ENCODE measurements at regions not wholly inside any gene's neighbourhood (a gene's known extent, or its start where the extent isn't known, plus 50 kb on each side); places are given as distances from the start of the nearest gene placed in this dataset.

GRCh38 chr6:105789935-105790334 is 296.2 kb upstream of the PRDM1 start:
- no peaks in the 10 kb centered on the region for H3K36me3 ChIP-seq (ENCODE audit: low read depth, missing control alignments)
- H3K4me1 ChIP-seq, result no peaks in the 10 kb centered on the region
- intact Hi-C loops (cut with DNase I; ENCODE audit: low total_unique reads), result no loop called here
- H3K27me3 ChIP-seq, result no peaks in the 10 kb centered on the region
- DNase-seq, result no peak
- no peaks in the 10 kb centered on the region for H3K9me3 ChIP-seq
- no peak overlapping the region for H3K4me3 ChIP-seq
- TF ChIP-seq POLR2A (IDR thresholded peaks at IDR 0.05), result no peak
- TF ChIP-seq CTCF (IDR thresholded peaks at IDR 0.05), result no peak
- H3K27ac ChIP-seq, result no peak overlapping the region
- WGBS, 2 donors, result 42 to 54% methylated on average over 2 of the region's 2 CpGs

GRCh38 chr6:105787747-105788146 is 298.4 kb upstream of the PRDM1 start:
- Histone ChIP-seq H3K27ac (no peak overlapping the region), H3K36me3 (ENCODE audit: low read depth, missing control alignments) (no peaks in the 10 kb centered on the region), H3K27me3 (no peaks in the 10 kb centered on the region), H3K4me3 (no peak overlapping the region), H3K9me3 (no peaks in the 10 kb centered on the region), H3K4me1 (no peaks in the 10 kb centered on the region)
- no peak for DNase-seq
- 89 to 96% methylated on average over 1 to 5 of the region's 5 CpGs for WGBS, 2 donors
- intact Hi-C loops (cut with DNase I; ENCODE audit: low total_unique reads), result no loop called here
- no peak for TF ChIP-seq CTCF (IDR thresholded peaks at IDR 0.05)
- no peak for TF ChIP-seq POLR2A (IDR thresholded peaks at IDR 0.05)

DNA sequence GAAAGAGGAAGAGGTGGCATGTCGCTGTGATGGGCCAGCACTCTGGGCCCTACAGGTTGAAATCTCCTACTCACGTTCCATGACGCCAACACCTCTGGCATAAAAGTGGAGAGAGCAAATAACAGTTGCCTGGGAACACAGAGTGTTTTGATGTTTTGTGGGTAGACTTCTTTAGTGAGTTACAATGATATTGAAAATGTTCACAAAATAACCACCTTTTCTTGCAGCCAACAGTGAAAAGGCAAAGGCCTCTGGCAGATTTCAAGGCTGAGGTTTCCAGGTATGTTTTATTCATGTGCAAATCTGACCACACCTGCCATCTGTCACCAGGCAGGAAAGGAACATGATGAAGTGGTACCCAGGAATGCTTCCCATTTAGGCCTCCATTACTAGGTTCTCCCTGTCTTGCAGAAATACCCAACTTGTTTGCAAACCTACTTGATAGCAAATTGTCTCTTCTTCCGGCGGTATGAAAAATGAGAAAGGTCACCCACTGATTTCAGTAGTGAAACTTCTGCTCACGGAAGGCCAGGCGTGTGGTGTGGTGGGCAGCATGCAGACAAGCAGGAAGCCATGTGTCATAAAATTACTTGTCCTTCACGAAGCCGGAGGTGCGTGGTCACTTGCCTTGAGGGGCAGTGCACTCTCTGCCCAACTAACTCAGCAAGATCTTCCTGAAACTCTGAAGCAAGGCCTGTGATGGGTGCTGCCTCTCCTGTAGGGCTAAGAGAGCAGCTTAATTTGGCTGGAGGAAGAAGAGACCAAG is 299.1 kb upstream of the PRDM1 start:
- Histone ChIP-seq H3K9me3 (no peaks in the 10 kb centered on the region), H3K4me3 (no peak overlapping the region), H3K36me3 (ENCODE audit: low read depth, missing control alignments) (no peaks in the 10 kb centered on the region), H3K4me1 (no peaks in the 10 kb centered on the region), H3K27me3 (no peaks in the 10 kb centered on the region), H3K27ac (no peak overlapping the region)
- no peak for DNase-seq
- WGBS, 2 donors, result 91 to 96% methylated on average over 10 of the region's 10 CpGs
- TF ChIP-seq CTCF (IDR thresholded peaks at IDR 0.05), result no peak
- TF ChIP-seq POLR2A (IDR thresholded peaks at IDR 0.05), result no peak
- intact Hi-C loops (cut with DNase I; ENCODE audit: low total_unique reads), result no loop called here

- WGBS, 2 donors, result 67 to 95% methylated on average over 1 of the region's 1 CpG
- Histone ChIP-seq H3K27ac (no peak overlapping the region), H3K9me3 (no peaks in the 10 kb centered on the region), H3K27me3 (no peaks in the 10 kb centered on the region), H3K36me3 (ENCODE audit: low read depth, missing control alignments) (no peaks in the 10 kb centered on the region), H3K4me1 (no peaks in the 10 kb centered on the region), H3K4me3 (no peak overlapping the region)
- intact Hi-C loops (cut with DNase I; ENCODE audit: low total_unique reads), result no loop called here
- no peak for DNase-seq
- no peak for TF ChIP-seq CTCF (IDR thresholded peaks at IDR 0.05)
- no peak for TF ChIP-seq POLR2A (IDR thresholded peaks at IDR 0.05)
These were observed 299.7 kb upstream of the PRDM1 start for GRCh38 chr6:105786449-105786848.

All from testis (tissue), 2 donors.